H1 (cell line): ENCODE measurements at regions not wholly inside any gene's neighbourhood (a gene's known extent, or its start where the extent isn't known, plus 50 kb on each side); places are given as distances from the start of the nearest gene placed in this dataset.

ENCODE experiments used
- CTCF ChIA-PET: fragments of 300-600 bp; sonication (Branson Sonifier 250); formaldehyde crosslinking; loops from one replicate; lab custom pipeline; 2021; ENCODE audit not compliant: partially characterized antibody; lab: Charles Lee
- POLR2A ChIA-PET: fragments of 300-600 bp; sonication (Branson Sonifier 250); formaldehyde crosslinking; loops from one replicate; lab custom pipeline; 2021; ENCODE audit warnings: inconsistent platforms; ENCODE audit not compliant: partially characterized antibody; lab: Charles Lee
- DNase-seq, 2 experiments: peaks; one replicate each; pipeline versions ENCODE4 v3.0.0 to v3.0.0-alpha.2; 2010 to 2022; ENCODE audit warnings: low spot score in 2 of 2, low read depth in 1 of 2, mixed read lengths in 1 of 2
- FAIRE-seq: peaks from 2 replicates; lab custom pipeline; 2011; peaks lifted over from hg19 to GRCh38; lab: Jason Lieb, UNC
- H2AFZ ChIP-seq: 2 replicates; pipeline ENCODE4 v1.8.1; 2012; ENCODE audit warnings: low read length, inconsistent platforms
- H2AK5ac ChIP-seq: 2 replicates; pipeline ENCODE4 v1.6.1; 2013; ENCODE audit warnings: low read depth, low read length
- H2BK120ac ChIP-seq: replicated peaks from 2 replicates; pipeline ENCODE3; 2013; ENCODE audit warnings: low read depth, low read length, inconsistent platforms
- H2BK12ac ChIP-seq: 2 replicates; pipeline ENCODE4 v1.6.1; 2013; ENCODE audit warnings: low read depth, low read length
- H2BK15ac ChIP-seq: 2 replicates; pipeline ENCODE4 v1.6.1; 2013; ENCODE audit warnings: low read length
- H2BK20ac ChIP-seq: 2 replicates; pipeline ENCODE4 v1.6.1; 2013; ENCODE audit warnings: low read length
- H2BK5ac ChIP-seq: 2 replicates; pipeline ENCODE4 v1.6.1; 2013; ENCODE audit warnings: low read depth, low read length
- H3K14ac ChIP-seq: 2 replicates; pipeline ENCODE4 v1.6.1; 2013; ENCODE audit warnings: inconsistent platforms; ENCODE audit not compliant: insufficient read length
- H3K18ac ChIP-seq: 2 replicates; pipeline ENCODE4 v1.6.1; 2013; ENCODE audit warnings: low read length; ENCODE audit errors: extremely low read depth
- H3K23ac ChIP-seq: 2 replicates; pipeline ENCODE4 v1.6.1; 2013; ENCODE audit warnings: inconsistent platforms; ENCODE audit not compliant: insufficient read length
- H3K23me2 ChIP-seq: 2 replicates; pipeline ENCODE4 v1.6.1; 2013; ENCODE audit warnings: low read depth, low read length
- H3K27ac ChIP-seq: 2 replicates; pipeline ENCODE4 v1.6.1; 2011; ENCODE audit warnings: low read depth, low read length, inconsistent platforms
- H3K27me3 ChIP-seq, 4 experiments: replicated peaks in 1 of 4; 1 replicate in 1 of 4; 2 replicates in 3 of 4; pipeline versions ENCODE4 v1.6.1 to v1.8.1; 2011 to 2013; ENCODE audit warnings: low read length in 3 of 4, mild to moderate bottlenecking in 3 of 4, inconsistent platforms in 2 of 4, mixed read lengths in 2 of 4, moderate library complexity in 1 of 4; ENCODE audit not compliant: control insufficient read depth in 3 of 4, insufficient read depth in 3 of 4; ENCODE audit errors: extremely low read depth in 1 of 4
- H3K36me3 ChIP-seq, 4 experiments: 2 replicates each; pipeline versions ENCODE4 v1.6.1 to v1.8.1; 2011 to 2013; ENCODE audit warnings: mild to moderate bottlenecking in 4 of 4, low read length in 3 of 4, moderate library complexity in 2 of 4, control low read depth in 1 of 4, inconsistent platforms in 1 of 4; ENCODE audit not compliant: insufficient read depth in 4 of 4, control insufficient read depth in 2 of 4
- H3K4ac ChIP-seq: replicated peaks from 2 replicates; pipeline ENCODE3; 2013; ENCODE audit warnings: low read length, low read depth, mixed read lengths, inconsistent platforms; ENCODE audit not compliant: insufficient read length
- H3K4me1 ChIP-seq, 4 experiments: replicated peaks in 1 of 4; 1 replicate in 1 of 4; 2 replicates in 3 of 4; pipeline versions ENCODE4 v1.6.1 to v1.8.1; 2011 to 2013; ENCODE audit warnings: low read length in 3 of 4, inconsistent platforms in 2 of 4, mixed read lengths in 1 of 4; ENCODE audit not compliant: insufficient read depth in 4 of 4, control insufficient read depth in 3 of 4
- H3K4me2 ChIP-seq, 2 experiments: 2 replicates each; pipeline versions ENCODE4 v1.6.1 to v1.8.1; 2011 to 2013; ENCODE audit warnings: low read depth in 2 of 2, low read length in 2 of 2, control low read depth in 1 of 2, inconsistent platforms in 1 of 2, mild to moderate bottlenecking in 1 of 2; ENCODE audit not compliant: insufficient read depth in 1 of 2
- H3K4me3 ChIP-seq, 4 experiments: fragments of 200-600, 300-600 bp in 1 of 4; sonication (generic), shearing (Covaris generic), sonication (Bioruptor Twin) in 1 of 4; 2 replicates each; pipeline versions ENCODE4 v1.5.1 to v1.8.1; 2011 to 2016; ENCODE audit warnings: low read length in 4 of 4, low read depth in 3 of 4, control low read depth in 2 of 4, inconsistent platforms in 2 of 4, mild to moderate bottlenecking in 2 of 4, mixed read lengths in 1 of 4, moderate library complexity in 1 of 4; ENCODE audit not compliant: insufficient read depth in 2 of 4; ENCODE audit errors: extremely low read depth in 1 of 4
- H3K56ac ChIP-seq: replicated peaks from 2 replicates; pipeline ENCODE3; 2013; ENCODE audit warnings: low read depth, mild to moderate bottlenecking, mixed read lengths, low read length, inconsistent platforms; ENCODE audit not compliant: insufficient read length
- H3K79me1 ChIP-seq: 2 replicates; pipeline ENCODE4 v1.6.1; 2013; ENCODE audit warnings: low read depth, low read length, control low read depth
- H3K79me2 ChIP-seq, 2 experiments: 2 replicates each; pipeline versions ENCODE4 v1.6.1 to v1.8.1; 2012 to 2013; ENCODE audit warnings: low read length in 2 of 2, mild to moderate bottlenecking in 2 of 2, inconsistent platforms in 1 of 2; ENCODE audit not compliant: insufficient read depth in 2 of 2, control insufficient read depth in 1 of 2
- H3K9ac ChIP-seq, 4 experiments: replicated peaks in 1 of 4; 1 replicate in 1 of 4; 2 replicates in 3 of 4; pipeline versions ENCODE4 v1.6.1 to v1.8.1; 2011 to 2013; ENCODE audit warnings: low read depth in 3 of 4, low read length in 3 of 4, control low read depth in 2 of 4, mild to moderate bottlenecking in 2 of 4, moderate library complexity in 2 of 4, inconsistent platforms in 1 of 4; ENCODE audit errors: extremely low read depth in 1 of 4
- H3K9me3 ChIP-seq, 2 experiments: 2 replicates each; pipeline versions ENCODE4 v1.6.1 to v1.8.1; 2012 to 2013; ENCODE audit warnings: mild to moderate bottlenecking in 2 of 2, moderate library complexity in 2 of 2, control low read depth in 1 of 2, inconsistent platforms in 1 of 2, low read depth in 1 of 2, low read length in 1 of 2, mixed read lengths in 1 of 2; ENCODE audit not compliant: insufficient read depth in 2 of 2
- H4K20me1 ChIP-seq, 2 experiments: replicated peaks in 1 of 2; 2 replicates each; pipeline versions ENCODE3 to v1.8.1; 2011 to 2013; ENCODE audit warnings: inconsistent platforms in 2 of 2, low read length in 2 of 2, mild to moderate bottlenecking in 1 of 2; ENCODE audit not compliant: insufficient read depth in 2 of 2, control insufficient read depth in 1 of 2
- H4K5ac ChIP-seq: 2 replicates; pipeline ENCODE4 v1.6.1; 2013; ENCODE audit warnings: low read length, low read depth, mixed read lengths, inconsistent platforms; ENCODE audit not compliant: insufficient read length
- H4K8ac ChIP-seq: 2 replicates; pipeline ENCODE4 v1.8.0; 2013; ENCODE audit warnings: mild to moderate bottlenecking, moderate library complexity, low read length, inconsistent platforms; ENCODE audit not compliant: insufficient read depth; ENCODE audit errors: extremely low read depth
- H4K91ac ChIP-seq: replicated peaks from 2 replicates; pipeline ENCODE3; 2013; ENCODE audit warnings: low read length, mixed read lengths, inconsistent platforms; ENCODE audit not compliant: insufficient read length
- BRCA1 ChIP-seq: IDR thresholded peaks from 2 replicates; pipeline ENCODE4 v1.6.1; 2012; ENCODE audit warnings: low read depth, low read length, improper control_type of control experiment
- EGR1 ChIP-seq: IDR thresholded peaks from 2 replicates; pipeline ENCODE4 v1.6.1; 2011; ENCODE audit warnings: low read depth, low read length, borderline replicate concordance
- POU5F1 ChIP-seq: IDR thresholded peaks from 2 replicates; pipeline ENCODE4 v1.6.1; 2011; ENCODE audit warnings: low read depth, mild to moderate bottlenecking, low read length, moderate library complexity
- RXRA ChIP-seq: IDR thresholded peaks from 2 replicates; pipeline ENCODE4 v1.6.1; 2011; ENCODE audit warnings: low read depth, mild to moderate bottlenecking, low read length, moderate library complexity; ENCODE audit not compliant: insufficient read depth
- SIX5 ChIP-seq: IDR thresholded peaks from 2 replicates; pipeline ENCODE4 v1.6.1; 2011; ENCODE audit warnings: mild to moderate bottlenecking, low read depth, low read length
- SP4 ChIP-seq: IDR thresholded peaks from 2 replicates; pipeline ENCODE4 v1.6.1; 2012; ENCODE audit warnings: low read length, inconsistent platforms
- WGBS, 2 experiments: shearing (Covaris generic) in 1 of 2; methylation state at CpG; one replicate each; pipeline versions ENCODE4 v1.1.6 to v1.1.7; 2013 to 2015; ENCODE audit warnings: low lambda C conversion rate in 2 of 2, mixed read lengths in 2 of 2, inconsistent platforms in 1 of 2, low coverage in 1 of 2, missing lambda C conversion rate in 1 of 2; ENCODE audit not compliant: insufficient replicate concordance in 2 of 2, insufficient coverage in 1 of 2, insufficient read length in 1 of 2; ENCODE audit errors: extremely low coverage in 1 of 2, missing lambda C conversion rate in 1 of 2; 5-methylcytosine and 5-hydroxymethylcytosine counted together

DNA sequence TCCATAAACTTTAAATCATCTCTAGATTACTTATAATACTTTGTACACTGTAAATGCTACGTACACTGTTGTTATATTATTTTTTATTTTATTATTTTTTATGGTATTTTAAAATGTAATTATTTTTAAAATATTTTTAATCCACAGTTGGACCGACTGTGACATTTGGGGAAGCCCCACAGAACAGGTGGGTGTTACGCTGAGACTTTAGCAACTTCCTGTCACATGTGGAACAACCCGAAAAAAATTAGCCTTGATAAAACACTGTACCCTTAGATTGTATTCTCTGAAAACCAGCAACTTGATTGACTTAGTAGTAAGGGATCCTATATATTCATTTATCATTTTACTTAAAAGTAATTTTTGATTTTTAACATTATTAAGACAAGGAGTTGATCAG lies 1755.7 kb upstream of the SEL1L start:
- H3K23me2 ChIP-seq: no peaks in the 10 kb centered on the region
- H3K23ac ChIP-seq: no peak overlapping the region
- no peaks in the 10 kb centered on the region for H3K79me1 ChIP-seq
- CTCF ChIA-PET: interaction anchor here (2.4 kb wide), 1 partner anchor 11 kb away, joined by 16 read pairs; no protein-coding TSS in a partner anchor
- TF ChIP-seq SIX5 (no peak), BRCA1 (no peak), RXRA (no peak), POU5F1 (no peak), EGR1 (no peak), SP4 (no peak)
- no peak overlapping the region for H3K4me2 ChIP-seq
- no peak overlapping the region for H3K9ac ChIP-seq
- no peak overlapping the region for H3K18ac ChIP-seq
- H2BK12ac ChIP-seq: no peak overlapping the region
- DNase-seq (no peak), FAIRE-seq (no peak)
- H2BK5ac ChIP-seq: no peak overlapping the region
- no peaks in the 10 kb centered on the region for H3K27me3 ChIP-seq
- H2AFZ ChIP-seq: no peak overlapping the region
- H4K8ac ChIP-seq: no peak overlapping the region
- H3K4me3 ChIP-seq: no peak overlapping the region
- H4K20me1 ChIP-seq: no peaks in the 10 kb centered on the region
- no peak overlapping the region for H3K56ac ChIP-seq
- H4K91ac ChIP-seq: no peak overlapping the region
- no peaks in the 10 kb centered on the region for H3K4me1 ChIP-seq
- 89% methylated on average over 4 of the region's 4 CpGs; no CpG with 5 or more reads in 1 of the 2 experiments for WGBS, 2 experiments
- H3K79me2 ChIP-seq: no peaks in the 10 kb centered on the region
- H3K4ac ChIP-seq: no peak overlapping the region
- POLR2A ChIA-PET: no interaction called here
- no peaks in the 10 kb centered on the region for H3K9me3 ChIP-seq
- H2BK120ac ChIP-seq: no peak overlapping the region
- H2BK15ac ChIP-seq: no peak overlapping the region
- H4K5ac ChIP-seq: no peak overlapping the region
- no peak overlapping the region for H3K14ac ChIP-seq
- H2AK5ac ChIP-seq: no peak overlapping the region
- H3K27ac ChIP-seq: no peak overlapping the region
- no peak overlapping the region for H2BK20ac ChIP-seq
- H3K36me3 ChIP-seq: no peaks in the 10 kb centered on the region
